ENCODE measurements at regions not wholly inside any gene's neighbourhood (a gene's known extent, or its start where the extent isn't known, plus 50 kb on each side); places are given as distances from the start of the nearest gene placed in this dataset.
"Not testable (repeated sequence)": the region's sequence is repeated elsewhere in the genome, so short reads cannot be mapped to it uniquely, and the experiment has no call there.

DNA sequence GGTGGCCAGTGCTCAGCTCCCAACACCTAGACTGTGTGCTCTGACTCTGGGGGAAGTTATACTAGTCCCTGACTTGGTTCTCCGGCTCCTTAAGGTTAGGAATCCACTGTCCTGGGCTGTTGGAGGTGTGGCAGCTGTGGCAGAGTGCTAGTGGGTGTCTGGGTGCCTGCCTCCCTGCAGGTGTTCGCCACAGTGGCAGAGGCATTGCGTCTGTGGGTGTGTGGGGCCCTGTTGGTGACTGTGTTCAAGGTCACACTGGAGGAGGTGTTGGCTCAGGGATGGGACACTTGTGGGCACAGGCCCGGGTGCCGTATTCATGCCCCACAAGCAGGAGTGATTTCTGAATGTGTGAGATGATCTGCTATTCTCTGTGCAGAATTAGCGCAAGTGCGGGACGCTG, 467.4 kb downstream of the TMEM121 start:
- TF ChIP-seq, protein P1, sequence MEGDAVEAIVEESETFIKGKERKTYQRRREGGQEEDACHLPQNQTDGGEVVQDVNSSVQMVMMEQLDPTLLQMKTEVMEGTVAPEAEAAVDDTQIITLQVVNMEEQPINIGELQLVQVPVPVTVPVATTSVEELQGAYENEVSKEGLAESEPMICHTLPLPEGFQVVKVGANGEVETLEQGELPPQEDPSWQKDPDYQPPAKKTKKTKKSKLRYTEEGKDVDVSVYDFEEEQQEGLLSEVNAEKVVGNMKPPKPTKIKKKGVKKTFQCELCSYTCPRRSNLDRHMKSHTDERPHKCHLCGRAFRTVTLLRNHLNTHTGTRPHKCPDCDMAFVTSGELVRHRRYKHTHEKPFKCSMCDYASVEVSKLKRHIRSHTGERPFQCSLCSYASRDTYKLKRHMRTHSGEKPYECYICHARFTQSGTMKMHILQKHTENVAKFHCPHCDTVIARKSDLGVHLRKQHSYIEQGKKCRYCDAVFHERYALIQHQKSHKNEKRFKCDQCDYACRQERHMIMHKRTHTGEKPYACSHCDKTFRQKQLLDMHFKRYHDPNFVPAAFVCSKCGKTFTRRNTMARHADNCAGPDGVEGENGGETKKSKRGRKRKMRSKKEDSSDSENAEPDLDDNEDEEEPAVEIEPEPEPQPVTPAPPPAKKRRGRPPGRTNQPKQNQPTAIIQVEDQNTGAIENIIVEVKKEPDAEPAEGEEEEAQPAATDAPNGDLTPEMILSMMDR (IDR thresholded peaks at IDR 0.05; ENCODE audit: low read depth, low read length, missing control alignments) = no peak
- DNase-seq (ENCODE audit: extremely low read depth, low read depth) = no peak
- H3K4me3 ChIP-seq (replicated peaks; ENCODE audit: low read depth, low read length) = no peak overlapping the region

DNA sequence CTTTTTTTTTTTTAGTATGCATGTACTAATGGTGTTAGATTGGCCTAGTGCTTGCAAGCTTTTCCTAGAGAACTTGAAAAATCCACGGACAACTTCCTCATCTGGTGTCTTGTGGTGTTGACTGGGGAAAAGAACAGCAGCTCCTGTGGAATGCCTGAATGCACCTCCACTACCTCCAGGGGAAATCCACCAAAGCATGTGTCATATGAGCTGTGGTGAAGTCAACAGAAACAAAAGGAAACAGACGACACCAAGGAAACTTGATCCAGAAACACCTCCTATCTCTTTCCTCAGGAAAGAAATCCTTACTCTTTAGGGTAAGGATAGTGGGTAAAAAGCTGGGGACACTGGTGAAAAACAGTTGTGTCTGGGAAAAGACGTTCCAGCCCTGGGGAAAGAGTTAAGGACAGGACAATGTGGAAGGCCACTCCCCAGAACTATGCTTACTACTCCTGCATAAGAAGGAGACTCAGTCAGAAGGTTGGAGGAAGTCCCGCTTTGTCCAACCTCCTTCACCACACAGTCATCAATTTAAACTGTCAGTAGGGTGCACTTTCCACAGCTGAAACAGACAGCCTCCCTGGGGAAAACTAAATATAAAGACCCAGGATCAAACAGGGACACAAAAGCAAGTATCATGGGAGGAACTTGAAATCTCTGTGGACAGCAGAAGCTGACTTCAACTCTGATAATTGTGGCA, 468.8 kb downstream of the TMEM121 start:
- not testable (repeated sequence) for H3K4me3 ChIP-seq (replicated peaks; ENCODE audit: low read depth, low read length); DNase-seq (ENCODE audit: extremely low read depth, low read depth)

DNA sequence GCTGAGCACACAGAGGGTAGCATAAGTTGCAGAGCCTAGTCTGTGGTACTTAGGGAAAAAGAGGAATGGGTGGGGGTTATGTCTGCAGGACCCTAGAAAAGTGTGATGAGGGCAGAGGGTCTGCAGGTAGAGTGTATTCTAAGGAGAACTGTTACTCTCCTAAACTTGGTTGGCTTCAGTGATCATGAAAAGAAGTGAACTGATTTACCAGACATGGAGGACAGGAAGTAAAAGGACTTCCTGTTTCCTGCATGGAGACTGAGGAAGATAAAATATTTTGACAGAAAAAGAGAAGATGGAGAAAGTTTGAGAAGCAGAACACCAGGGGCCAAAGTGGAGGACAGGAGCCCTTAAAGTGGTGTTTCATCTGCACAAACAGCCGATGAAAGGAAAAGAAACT, 472.2 kb downstream of the TMEM121 start:
- not testable (repeated sequence) for DNase-seq (ENCODE audit: extremely low read depth, low read depth); H3K4me3 ChIP-seq (replicated peaks; ENCODE audit: low read depth, low read length)

DNA sequence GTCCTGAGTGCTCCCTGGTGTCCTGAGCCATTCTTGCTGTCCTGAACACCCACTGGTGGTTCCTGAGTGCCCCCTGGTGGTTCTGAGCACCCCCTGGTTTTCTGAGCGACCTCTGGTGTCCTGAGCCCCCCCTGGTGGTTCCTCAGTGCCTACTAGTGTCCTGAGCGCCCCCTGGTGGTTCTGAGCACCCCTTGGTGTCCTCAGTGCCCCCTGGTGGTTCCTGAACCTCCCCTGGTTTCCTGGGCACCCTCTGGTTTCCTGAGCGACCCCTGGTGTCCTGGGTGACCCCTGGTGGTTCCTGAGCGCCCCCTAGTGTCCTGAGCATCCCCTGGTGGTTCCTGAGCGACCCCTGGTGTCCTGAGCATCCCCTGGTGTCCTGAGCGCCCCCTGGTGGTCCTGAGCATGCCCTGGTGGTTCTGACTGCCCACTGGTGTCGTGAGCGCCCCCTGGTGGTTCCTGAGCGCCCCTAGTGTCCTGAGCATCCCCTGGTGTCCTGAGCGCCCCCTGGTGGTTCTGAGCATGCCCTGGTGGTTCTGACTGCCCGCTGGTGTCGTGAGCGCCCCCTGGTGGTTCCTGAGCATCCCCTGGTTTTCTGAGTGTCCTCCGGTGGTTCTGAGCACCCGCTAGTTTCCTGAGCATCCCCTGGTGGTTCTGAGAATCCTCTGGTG, 473.1 kb downstream of the TMEM121 start:
- H3K4me3 ChIP-seq (replicated peaks; ENCODE audit: low read depth, low read length) = no peak overlapping the region
- TF ChIP-seq, protein P1 (IDR thresholded peaks at IDR 0.05; ENCODE audit: low read depth, low read length, missing control alignments) = peak; percentile 46
- DNase-seq (ENCODE audit: extremely low read depth, low read depth) = no peak

DNA sequence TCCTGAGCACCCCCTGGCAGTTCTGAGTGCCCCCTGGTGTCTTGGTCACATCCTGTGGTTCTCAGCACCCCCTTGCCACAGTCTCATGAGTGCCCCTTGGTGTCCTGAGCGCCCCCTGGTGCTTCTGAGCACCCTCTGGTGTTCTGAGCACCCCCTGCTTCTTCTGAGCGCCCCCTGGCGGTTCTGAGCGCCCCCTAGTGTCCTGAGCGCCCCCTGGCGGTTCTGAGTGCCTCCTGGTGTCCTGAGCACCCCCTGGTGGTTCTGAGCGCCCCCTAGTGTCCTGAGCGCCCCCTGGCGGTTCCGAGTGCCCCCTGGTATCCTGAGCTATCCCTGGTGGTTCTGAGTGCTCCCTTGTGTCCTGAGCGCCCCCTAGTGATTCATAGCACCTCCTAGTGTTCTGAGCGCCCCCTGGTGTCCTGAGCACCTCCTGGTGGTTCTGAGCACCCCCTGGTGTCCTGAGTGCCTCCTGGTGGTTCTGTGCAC, 473.7 kb downstream of the TMEM121 start:
- not testable (repeated sequence) for DNase-seq (ENCODE audit: extremely low read depth, low read depth); H3K4me3 ChIP-seq (replicated peaks; ENCODE audit: low read depth, low read length)

DNA sequence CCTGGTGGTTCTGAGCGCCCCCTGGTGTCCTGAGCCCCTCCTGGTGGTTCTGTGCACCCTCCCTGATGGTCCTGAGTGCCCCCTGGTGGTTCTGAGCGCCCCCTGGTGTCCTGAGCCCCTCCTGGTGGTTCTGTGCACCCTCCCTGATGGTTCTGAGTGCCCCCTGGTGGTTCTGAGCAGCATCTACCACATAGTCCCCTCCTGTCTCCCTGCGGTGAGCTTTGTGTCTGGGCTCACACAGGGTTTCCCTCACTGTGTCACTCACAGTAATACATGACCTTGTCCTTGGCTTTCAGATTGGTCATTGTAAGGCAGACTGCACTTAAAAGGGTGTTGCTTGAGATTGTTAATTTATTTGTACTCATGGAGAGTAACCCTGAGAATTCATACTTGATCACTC, 474.9 kb downstream of the TMEM121 start:
- H3K4me3 ChIP-seq (replicated peaks; ENCODE audit: low read depth, low read length); DNase-seq (ENCODE audit: extremely low read depth, low read depth): not testable (repeated sequence)
- TF ChIP-seq, protein P1 (IDR thresholded peaks at IDR 0.05; ENCODE audit: low read depth, low read length, missing control alignments) = peak; percentile 14

DNA sequence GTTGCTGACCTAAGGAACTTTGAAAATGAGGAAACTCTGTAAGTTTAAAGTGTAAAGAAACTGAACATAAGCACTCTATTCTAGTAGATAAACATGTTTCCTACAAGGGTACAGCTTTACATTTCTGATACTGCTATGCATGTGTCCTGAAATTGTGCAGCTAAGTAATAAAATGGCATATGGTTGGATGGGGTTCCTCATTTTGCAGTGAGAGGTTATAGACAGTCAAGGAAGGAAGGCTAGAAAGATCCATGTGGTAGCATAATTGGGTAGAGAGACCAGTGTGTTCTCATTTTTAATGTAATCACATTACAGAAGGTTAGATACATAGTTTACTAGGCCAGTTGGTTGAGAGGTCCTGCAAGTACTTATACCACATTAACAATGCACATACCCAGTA, 477.0 kb downstream of the TMEM121 start:
- TF ChIP-seq, protein P1 (IDR thresholded peaks at IDR 0.05; ENCODE audit: low read depth, low read length, missing control alignments) = no peak
- H3K4me3 ChIP-seq (replicated peaks; ENCODE audit: low read depth, low read length) = no peak overlapping the region
- DNase-seq (ENCODE audit: extremely low read depth, low read depth) = no peak

DNA sequence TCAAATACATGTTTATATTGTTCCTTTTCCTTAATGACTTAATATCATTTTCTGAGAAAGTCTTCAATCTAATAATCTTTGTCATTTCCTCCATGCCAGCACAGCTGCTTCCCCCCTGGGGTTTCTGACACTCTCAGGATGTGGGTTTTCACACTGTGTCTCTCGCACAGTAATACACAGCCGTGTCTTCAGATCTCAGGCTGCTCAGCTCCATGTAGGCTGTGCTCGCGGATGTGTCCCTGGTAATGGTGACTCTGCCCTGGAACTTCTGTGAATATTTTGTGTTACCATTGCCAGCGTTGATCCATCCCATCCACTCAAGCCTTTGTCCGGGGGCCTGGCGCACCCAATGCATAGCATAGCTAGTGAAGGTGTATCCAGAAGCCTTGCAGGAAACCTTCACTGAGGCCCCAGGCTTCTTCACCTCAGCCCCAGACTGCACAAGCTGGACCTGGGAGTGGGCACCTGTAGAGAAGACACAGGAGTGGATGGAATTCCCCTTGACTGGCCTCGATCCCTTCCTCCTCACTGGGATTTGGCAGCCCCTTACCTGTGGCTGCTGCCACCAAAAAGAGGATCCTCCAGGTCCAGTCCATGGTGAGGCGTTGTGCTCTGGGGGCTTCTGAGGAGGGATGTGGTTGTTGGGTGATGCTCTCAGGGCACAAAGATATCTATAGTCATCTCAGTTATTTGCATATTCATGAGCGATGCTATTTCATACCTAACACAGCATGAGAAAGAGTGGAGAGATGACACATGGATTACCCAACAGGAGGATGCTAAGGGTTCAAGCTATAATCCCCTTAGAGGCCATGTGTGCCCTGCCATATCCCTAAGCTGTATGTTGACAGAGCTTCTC, 478.8 kb downstream of the TMEM121 start:
- DNase-seq (ENCODE audit: extremely low read depth, low read depth); H3K4me3 ChIP-seq (replicated peaks; ENCODE audit: low read depth, low read length): not testable (repeated sequence)

DNA sequence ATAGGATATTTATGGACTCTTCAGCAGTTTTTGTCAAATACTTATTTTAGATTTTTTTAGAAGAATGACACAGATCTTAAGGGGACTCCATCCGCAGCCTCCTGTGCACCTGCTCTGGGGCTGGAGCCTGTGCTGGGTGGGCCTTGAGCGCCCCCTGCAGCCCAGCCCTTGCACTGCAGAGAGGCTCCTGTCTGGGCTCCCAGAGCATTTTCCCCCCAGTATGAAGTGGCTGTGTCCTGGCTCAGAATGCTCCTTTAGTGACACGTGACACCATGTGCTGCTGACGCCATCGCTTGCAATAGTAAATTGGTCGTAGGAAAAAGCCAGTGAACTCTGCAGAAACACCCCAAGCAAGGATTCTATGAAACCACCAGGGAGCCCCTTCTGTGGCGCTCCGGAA, 479.7 kb downstream of the TMEM121 start:
- not testable (repeated sequence) for H3K4me3 ChIP-seq (replicated peaks; ENCODE audit: low read depth, low read length); DNase-seq (ENCODE audit: extremely low read depth, low read depth)

DNA sequence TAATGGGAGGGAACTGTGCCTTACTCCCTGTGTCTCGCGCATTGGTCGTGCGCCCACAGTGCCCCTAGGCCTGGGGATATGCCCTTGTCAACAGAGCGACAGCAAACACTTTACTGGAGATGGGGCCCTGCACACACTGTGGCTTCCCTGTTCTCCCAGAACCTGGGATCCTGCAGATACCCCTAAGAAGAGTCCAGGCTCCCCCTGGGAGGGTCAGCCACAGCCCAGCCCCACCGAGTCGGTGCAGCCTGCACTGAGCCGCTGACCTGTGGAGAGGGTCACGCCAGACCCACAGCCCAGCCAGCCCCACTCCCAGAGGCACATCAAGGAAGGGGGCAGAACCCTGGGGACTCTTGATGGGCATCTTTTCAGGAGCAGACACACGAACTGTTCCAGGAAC, 480.3 kb downstream of the TMEM121 start:
- H3K4me3 ChIP-seq (replicated peaks; ENCODE audit: low read depth, low read length); DNase-seq (ENCODE audit: extremely low read depth, low read depth): not testable (repeated sequence)

Measured in HFF-Myc (cell line).